SK-N-DZ (cell line): ENCODE measurements at regions not wholly inside any gene's neighbourhood (a gene's known extent, or its start where the extent isn't known, plus 50 kb on each side); places are given as distances from the start of the nearest gene placed in this dataset.

ENCODE experiments used
- DNase-seq: peaks from one replicate; pipeline ENCODE4 v3.0.0-alpha.2; 2015; ENCODE audit warnings: low spot score

- no peak for DNase-seq
These were observed 51.2 kb upstream of the PCBD1 start for GRCh38 chr10:70939441-70940003.

- no peak for DNase-seq
These were observed 52.6 kb upstream of the PCBD1 start for GRCh38 chr10:70940834-70941568.

- DNase-seq = no peak
These were observed 53.8 kb upstream of the PCBD1 start for GRCh38 chr10:70942125-70942524.

- DNase-seq = no peak
These were observed 54.4 kb upstream of the PCBD1 start for GRCh38 chr10:70942725-70943124.

GRCh38 chr10:70943249-70943648 lies 54.9 kb upstream of the PCBD1 start:
- DNase-seq = no peak

GRCh38 chr10:70943841-70944466 lies 55.6 kb upstream of the PCBD1 start:
- no peak for DNase-seq

GRCh38 chr10:70950037-70950436 lies 61.7 kb upstream of the PCBD1 start:
- no peak for DNase-seq

- no peak for DNase-seq
These were observed 62.4 kb upstream of the PCBD1 start for GRCh38 chr10:70950801-70951200.

GRCh38 chr10:70952401-70952800 lies 64.0 kb upstream of the PCBD1 start:
- no peak for DNase-seq

- DNase-seq = no peak
These were observed 64.6 kb upstream of the PCBD1 start for GRCh38 chr10:70952921-70953320.

GRCh38 chr10:70954381-70955176 lies 66.2 kb upstream of the PCBD1 start:
- DNase-seq = peak; percentile 74

GRCh38 chr10:70956029-70956759 lies 67.8 kb upstream of the PCBD1 start:
- no peak for DNase-seq

GRCh38 chr10:70958396-70958795 lies 70.0 kb upstream of the PCBD1 start:
- DNase-seq = no peak

GRCh38 chr10:70960316-70960715 lies 72.0 kb upstream of the PCBD1 start:
- no peak for DNase-seq

- DNase-seq = no peak
These were observed 72.6 kb upstream of the PCBD1 start for GRCh38 chr10:70960783-70961570.

GRCh38 chr10:70962686-70963085 lies 74.3 kb upstream of the PCBD1 start:
- DNase-seq = no peak

GRCh38 chr10:70963271-70963670 lies 74.9 kb upstream of the PCBD1 start:
- DNase-seq = no peak

- DNase-seq = no peak
These were observed 75.9 kb upstream of the PCBD1 start for GRCh38 chr10:70964245-70964644.

- DNase-seq = no peak
These were observed 76.5 kb upstream of the PCBD1 start for GRCh38 chr10:70964881-70965280.

- DNase-seq = no peak
These were observed 77.2 kb upstream of the PCBD1 start for GRCh38 chr10:70965566-70965965.
